Superior temporal gyrus (tissue), 1 donor: ENCODE measurements at regions not wholly inside any gene's neighbourhood (a gene's known extent, or its start where the extent isn't known, plus 50 kb on each side); places are given as distances from the start of the nearest gene placed in this dataset.
"Not testable (repeated sequence)": the region's sequence is repeated elsewhere in the genome, so short reads cannot be mapped to it uniquely, and the experiment has no call there.

ENCODE experiments used
- DNase-seq: peaks from one replicate; pipeline ENCODE4 v3.0.0-alpha.2; 2016; ENCODE audit errors: extremely low spot score

DNA sequence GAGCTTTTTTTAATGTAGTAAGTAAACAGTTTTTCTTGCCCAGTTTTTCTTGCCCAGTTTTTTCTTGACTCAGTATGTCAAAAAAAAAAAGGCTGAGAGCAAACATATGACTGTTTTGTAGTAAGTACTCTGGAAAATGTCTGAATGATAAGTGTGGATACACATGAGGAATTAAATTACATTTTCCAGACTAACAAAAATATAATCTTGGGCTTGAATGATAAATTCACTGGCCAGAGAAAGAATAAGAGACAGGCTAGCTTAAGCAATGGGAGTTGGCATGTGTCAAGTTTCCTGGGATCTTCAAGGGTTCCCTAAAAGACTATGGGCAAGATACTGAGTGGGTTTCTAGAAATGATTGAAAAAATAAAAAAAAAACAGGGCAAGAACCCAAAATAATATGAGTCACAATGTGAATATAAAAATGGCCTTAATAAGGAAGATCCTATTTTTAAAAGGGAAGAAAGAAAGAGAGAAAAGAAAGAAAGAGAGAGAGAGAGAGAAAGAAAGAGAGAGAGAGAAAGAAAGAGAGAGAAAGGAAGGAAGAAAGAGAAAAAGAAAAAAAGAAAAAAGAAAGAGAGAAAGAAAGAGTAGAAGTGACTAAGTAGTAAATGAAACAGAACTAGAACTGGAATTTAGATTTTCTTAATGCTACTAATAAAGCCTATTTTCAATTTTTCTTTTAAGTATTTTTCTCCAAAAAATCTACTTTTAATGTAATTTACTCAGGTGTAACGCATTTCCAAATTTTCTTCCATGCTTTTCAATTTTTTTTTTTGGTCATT lies 60.2 kb downstream of the TFPI2 start:
- DNase-seq: no peak

DNA sequence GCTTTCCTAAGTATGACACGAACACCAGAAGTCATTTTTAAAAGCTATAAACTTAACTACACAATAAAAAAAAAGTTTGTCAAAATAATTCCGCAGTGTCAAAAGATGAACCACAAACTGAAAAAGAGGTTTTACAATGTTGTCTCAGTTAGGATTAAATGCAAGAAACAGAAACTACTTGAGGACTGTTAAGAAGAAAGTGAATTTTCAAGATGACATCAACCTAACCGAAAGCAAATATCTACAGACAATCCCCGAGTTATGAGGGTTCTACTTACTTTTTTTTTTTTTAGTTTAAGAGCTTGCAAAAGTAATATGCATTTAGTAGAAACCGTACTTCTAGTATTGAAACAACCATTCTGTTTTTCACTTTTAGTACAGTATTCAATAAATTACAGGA lies 62.3 kb downstream of the TFPI2 start:
- DNase-seq: no peak

DNA sequence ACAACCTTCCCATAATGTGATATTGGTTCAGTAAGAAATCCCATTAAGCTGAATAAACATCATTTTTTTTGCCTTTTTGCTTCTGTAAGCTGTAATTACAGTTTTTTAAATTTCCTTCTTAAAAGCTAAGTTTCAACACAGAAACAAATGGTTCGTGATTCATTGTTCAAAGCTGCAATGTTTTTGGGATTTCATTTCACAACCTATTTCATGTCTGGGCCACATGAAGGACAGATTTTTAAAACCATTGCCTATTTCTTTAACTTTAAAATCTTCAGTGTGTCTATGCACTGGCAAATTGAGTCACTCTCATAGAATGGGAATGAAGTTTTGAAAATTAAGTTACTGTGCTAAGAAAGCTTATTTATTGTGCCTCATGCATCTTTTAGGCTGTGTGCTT lies 66.9 kb downstream of the TFPI2 start:
- DNase-seq: no peak

DNA sequence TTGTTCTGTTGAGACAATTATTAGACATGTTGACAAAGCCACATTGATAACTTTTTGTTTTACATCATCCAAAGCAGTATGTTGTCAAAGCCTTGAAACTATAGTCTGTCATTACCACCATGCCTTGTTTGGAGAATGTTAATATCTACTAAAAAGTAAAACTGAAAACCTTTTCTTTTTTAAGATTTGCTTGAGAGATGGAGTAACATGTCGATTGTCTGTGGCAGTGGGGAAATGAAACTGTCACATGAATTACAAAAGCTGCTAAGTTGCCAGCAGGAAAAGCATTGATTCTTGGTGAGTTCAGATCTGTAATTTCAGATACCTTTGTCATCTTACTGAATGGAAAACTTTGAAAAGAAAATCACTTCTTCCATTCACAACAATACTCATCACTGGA lies 69.1 kb downstream of the TFPI2 start:
- DNase-seq: no peak

DNA sequence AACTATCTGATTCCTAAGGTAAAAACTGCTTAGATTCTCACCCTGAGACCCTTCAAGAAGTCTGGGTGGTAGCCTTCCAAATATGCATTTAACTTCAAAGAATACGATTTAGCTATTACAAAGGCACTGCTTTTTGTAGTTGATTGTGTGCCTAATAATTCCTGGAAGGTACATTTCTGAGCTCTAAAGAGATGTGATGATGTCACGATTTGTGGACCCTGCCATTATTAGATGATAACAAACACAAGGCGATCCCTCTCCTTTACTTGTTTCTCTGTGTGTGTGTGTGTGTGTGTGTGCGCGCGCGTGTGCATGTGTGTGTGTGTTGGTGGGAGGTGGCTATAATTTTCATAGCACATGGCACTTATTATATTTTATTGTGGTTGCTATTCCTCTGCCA lies 70.9 kb downstream of the TFPI2 start:
- no peak for DNase-seq

DNA sequence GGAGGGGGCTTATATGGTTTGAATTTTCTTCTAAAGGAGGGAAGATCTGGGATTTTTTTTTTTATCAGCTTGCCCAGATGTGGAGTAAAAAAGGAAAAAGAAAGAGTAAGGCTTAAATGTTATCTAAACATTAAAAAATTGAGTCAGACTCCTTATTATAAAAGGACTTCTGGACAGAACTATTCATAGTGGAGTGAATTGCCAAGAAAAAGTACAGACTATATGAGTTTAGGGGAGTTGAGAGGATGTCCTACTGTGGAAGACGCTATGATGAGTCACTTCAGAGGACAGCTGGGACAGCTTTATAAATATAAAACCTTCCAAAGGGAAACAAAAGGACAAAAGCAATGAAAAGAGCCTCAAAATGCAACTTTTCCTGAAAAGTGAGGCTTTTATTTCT lies 73.0 kb downstream of the TFPI2 start:
- DNase-seq: no peak

DNA sequence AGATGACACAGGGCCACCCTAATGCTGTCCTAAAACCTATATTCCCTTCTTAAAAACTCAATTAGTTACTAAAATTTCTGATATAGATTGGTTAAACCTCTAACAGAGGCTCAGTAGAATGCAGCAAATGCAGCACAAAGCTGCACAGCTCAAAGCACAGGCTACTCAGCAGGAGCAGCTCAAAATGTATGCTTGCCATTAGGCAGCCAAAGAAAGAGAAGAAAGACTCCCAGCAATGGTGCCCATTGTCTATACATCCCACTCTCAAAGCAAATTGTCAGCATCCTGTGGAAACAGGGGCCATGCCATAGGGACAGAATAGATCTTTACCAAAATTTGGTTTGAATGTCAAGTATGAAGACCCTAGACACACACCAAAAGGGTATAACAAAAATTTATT lies 73.5 kb downstream of the TFPI2 start:
- no peak for DNase-seq

DNA sequence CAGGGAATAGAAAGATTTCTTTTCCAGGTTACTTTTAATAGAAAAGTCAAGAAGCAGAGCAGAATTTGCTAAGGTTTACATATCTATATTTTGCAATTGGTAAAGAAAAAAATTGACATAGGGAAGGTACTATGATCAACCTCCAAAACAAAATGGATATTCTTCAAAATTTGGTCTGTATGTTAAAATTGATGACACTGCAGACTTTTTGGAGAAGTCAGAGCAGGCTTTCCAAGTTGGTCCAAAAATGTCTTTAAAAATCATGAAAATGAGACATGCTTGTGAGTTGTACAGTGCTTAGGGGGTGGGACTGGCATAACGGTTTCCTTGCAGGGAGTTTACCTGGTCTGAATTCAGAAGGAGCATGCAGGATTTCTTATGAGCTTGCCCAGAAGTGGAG lies 77.0 kb downstream of the TFPI2 start:
- no peak for DNase-seq

DNA sequence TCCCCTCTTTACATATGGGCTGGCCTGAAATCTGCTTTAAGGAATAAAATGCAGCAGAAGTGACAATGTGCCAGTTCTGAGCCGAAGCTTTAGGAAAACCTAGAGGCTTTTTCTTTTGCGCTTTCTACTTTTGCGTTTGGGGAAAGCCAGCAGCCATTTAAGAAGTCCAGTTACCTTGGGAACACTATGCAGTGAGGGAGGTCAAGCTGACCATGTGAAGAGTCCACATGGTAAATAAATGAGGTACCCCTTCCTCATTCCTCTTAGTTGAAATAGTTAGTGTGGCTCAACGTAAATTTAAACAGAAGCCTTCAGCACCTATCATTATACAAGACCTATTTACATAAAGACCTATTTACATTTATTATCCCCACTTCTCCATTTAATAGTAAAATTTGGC lies 78.5 kb downstream of the TFPI2 start:
- DNase-seq: no peak

DNA sequence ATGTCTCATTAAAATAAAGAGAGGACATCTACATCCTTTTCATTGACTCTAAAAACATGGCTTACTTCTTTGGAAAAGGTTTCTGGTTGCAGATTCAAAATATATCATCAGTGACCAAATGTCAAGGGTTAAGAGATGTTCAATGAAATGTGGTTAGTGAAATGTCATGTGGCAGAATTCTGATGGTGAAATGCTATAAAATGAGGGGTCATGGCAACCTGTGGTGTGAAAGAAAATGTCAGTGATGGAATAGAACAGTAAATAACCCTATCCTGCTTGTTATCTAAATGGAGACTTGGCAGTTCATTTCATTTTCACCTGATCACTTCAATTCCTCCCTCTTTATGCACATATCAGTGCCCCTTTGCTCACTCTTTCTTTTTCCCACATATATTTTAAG lies 79.4 kb downstream of the TFPI2 start:
- no peak for DNase-seq

DNA sequence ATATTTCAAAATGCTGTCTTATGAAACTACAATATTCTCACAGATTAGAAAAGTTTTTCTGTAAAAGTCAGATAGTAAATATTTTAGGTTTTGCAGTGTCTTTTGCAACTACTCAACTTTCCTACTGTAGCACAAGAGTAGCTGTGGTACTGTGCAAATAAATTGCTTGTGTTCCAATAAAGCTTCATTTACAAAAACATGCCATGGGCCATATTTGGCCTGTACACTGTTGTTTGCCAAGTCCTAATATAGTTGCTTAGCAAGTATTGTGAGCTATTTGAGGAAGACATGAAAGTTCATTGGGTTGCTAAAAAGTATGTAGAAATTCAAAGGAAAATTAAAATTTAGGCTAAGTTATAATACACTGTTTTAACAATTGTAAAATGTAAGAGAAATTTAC lies 80.0 kb downstream of the TFPI2 start:
- DNase-seq: no peak

DNA sequence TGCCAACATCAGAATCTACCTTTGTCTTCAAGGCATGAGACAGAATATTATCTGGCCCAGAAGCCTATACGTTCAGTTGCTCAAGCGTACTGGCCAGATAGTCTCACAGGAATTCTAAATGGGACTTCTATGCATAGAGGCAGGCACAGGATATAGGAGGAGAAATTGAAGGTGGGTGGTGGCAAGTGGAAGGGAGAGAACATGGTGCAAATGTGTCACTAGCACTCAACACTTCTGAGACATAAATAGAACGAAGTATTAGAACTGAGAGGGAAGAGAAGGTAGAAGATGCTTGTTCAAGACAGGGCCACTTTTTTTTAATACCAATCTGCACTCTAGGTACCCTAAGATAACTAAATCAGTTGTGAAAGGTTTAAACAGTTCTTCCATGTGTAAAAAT lies 85.8 kb downstream of the TFPI2 start:
- no peak for DNase-seq

DNA sequence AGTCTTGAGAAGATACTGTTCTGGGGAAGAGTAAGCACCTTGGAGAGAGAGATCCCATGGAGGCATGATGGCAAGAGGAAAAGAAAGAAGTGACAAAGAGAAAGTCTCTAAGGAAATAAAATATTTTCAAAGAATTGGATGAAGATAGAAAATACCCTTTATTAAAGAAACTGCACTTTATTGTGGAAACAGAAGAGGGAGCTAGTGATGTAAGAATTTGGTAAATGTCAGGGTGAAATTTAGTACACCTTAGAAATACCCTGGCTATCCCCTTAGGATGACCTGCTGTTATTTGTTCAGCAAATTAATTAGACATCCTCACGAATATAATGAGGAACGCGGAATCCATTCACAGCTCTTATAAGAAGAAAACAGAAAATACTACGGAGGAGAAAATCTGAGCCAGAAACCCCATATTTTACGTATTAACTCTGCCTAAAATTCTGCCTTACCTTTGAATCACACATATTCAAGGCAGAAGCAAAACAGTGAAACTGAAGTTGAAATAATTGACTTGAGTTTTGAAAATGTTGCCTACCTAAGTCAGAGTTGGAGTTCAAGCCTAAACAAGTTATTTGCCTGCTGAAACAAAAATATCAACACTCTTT lies 90.7 kb downstream of the TFPI2 start:
- no peak for DNase-seq

DNA sequence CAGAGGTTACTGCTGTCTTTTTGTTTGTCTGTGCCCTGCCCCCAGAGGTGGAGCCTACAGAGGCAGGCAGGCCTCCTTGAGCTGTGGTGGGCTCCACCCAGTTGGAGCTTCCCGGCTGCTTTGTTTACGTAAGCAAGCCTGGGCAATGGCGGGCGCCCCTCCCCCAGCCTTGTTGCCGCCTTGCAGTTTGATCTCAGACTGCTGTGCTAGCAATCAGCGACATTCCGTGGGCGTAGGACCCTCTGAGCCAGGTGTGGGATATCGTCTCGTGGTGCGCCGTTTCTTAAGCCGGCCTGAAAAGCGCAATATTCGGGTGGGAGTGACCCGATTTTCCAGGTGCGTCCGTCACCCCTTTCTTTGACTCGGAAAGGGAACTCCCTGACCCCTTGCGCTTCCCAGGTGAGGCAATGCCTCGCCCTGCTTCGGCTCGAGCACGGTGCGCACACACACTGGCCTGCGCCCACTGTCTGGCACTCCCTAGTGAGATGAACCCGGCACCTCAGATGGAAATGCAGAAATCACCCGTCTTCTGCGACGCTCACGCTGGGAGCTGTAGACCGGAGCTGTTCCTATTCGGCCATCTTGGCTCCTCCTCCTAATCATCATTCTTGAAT lies 97.4 kb downstream of the TFPI2 start:
- not testable (repeated sequence) for DNase-seq

DNA sequence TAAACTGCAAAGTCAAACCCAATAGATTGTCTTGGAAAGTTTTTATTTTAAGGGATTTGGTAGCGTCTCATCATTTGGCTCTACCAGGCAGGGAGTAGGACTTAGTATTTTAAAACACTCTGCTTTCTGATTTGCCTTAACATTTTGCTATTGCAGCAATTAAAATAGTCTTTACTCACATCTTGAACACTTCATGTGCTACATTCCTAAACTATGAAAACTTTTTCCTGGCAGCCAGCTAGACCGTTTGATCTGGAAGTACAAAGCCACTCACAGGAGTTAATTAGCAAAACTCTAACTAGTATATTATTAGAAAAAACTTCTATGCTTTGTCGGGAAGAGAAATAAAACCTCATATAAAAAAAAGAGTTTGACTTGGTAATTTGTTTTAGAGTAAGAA lies 111.4 kb downstream of the TFPI2 start:
- DNase-seq: no peak

DNA sequence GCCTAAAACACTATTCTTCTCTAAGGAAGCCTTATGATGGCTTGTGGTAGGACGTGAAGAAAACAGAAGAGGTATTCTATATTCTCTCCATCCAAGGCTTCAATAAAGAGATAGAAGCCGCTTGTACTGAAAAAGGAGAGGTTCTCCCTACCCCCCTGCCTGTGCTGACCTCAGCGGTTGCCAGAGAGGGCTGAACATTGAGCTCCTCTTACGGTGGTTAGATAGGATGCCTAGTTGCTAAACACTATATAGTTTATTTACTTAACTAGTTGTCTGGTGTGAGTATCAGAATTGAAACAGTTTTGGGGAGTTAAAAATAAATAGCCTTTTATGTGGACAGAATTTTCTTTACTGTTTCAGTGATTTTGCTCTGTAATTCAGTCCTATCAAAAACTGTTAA lies 112.2 kb downstream of the TFPI2 start:
- DNase-seq: no peak

DNA sequence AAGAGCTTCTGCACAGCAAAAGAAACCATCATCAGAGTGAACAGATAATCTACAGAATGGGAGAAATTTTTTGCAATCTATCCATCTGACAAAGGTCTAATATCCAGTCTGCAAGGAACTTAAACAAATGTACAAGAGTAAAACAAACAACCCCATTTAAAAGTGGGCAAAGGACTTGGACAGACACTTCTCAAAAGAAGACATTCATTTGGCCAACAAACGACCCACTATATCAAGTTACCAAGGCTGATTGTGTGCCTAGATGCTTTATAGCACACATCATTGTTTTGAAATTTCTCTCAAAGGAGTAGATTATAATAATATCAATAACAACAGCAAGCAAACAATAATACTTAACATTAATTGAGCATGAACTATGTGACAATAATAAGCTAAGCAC lies 117.1 kb downstream of the TFPI2 start:
- no peak for DNase-seq

DNA sequence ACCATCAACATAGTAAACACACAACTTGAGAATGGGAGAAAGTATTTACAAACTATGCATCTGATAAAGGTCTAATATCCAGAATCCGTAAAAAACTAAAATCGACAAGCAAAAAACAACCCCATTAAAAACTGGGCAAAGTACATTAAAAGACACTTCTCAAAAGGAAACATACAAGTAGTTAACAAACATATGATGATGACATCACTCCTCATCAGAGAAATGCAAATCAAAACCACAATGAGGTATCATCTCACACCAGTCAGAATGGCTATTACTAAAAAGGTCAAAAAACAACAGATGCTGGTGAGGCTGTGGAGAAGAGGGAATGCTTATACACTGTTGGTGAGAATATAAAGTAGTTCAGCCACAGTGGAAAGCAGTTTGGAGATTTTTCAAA lies 125.1 kb downstream of the TFPI2 start:
- DNase-seq: no peak

DNA sequence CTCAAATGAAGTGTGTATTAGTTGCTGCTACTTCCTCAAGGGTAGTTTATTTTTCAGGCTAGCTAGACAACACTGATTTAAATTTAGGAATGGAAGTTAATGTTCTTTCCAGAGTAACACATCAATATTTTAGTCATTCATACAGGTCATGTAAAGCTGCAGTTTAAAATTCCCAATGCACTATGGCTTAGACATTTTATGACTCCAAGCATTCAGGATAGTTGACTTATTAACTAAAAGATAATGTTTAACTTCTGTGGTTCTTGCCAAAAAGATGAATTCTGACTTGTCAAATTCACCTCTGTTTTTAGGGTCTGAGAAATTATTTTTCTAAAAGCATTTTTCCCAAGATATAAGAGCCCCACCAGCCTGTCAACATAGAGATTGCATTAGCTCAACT lies 131.9 kb downstream of the TFPI2 start:
- DNase-seq: no peak

DNA sequence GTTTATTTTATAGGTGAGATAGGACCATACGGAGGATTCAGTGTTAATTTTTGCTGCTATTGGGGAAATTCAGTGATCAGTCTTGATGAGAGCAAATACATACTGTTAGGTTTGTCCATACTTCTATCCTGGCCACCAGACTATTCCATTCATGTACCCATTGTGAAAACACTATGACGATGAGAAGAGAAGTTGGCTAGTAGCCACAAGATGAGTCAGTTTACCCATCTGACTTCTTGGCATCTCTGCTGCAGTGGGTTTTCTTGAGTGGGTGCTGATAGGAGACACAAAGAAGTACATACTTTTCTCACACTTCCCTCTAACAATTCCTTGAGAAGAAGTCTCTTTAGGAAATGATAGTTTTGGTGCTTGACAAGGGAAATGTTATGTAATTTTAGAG lies 133.1 kb downstream of the TFPI2 start:
- no peak for DNase-seq

DNA sequence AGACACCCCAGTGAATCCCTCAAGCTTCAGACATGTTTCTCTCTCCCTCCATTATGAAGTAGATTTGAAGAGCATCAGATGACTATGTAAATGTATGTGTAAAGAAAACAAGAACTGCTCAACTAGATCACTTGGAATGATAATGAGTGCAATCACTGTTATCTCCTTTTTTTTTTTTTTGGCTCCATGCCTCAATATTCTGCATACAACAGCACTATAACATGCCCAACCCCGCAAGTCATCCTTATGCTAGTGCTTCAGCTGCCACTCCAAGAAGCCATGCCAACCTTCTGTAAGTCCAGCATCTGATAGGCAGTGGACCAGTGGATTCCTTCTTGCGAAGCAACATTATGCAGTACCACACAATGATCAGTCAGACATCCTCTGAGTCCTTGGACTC lies 133.7 kb downstream of the TFPI2 start:
- no peak for DNase-seq

DNA sequence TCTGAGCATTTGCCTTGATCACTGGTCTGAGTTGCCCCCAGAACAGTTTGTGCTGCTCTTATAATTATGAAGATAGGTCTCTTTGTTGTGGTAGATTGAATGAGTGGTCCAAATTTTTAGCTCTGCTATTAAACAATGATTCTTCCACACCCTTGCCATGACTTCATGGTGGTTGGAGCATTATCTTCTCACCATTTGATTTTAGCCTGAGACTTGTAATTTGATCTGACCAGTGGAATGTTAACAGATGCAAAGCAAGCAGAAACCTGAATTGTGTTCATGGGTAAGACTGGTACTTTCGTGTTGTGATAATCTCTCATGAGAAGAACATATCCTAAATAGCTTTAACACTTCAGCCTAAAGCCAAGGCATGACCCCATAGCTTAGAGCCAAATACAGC lies 139.1 kb downstream of the TFPI2 start:
- no peak for DNase-seq

DNA sequence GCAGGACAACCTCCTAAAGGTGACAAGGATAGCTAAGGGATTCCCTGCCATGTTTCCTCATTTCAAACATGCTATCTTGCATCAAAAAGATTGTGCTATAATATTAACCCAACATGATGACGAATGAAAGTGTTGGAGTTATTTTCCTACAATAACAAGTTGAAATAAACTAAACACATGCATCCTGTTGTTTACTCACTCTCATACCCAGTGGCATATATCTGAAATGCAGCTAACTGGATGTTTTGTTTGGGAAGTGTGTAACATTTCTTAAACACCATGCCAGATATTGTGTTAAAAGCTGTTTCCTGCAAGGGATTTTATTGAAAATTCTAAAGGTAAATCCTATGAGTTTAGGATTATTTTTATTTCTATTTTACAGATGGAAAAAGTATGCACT lies 139.6 kb downstream of the TFPI2 start:
- DNase-seq: no peak
